MG63 (cell line): ENCODE measurements at regions not wholly inside any gene's neighbourhood (a gene's known extent, or its start where the extent isn't known, plus 50 kb on each side); places are given as distances from the start of the nearest gene placed in this dataset.

Experiments
- DNase-seq: peaks from one replicate; pipeline ENCODE4 v3.0.0-alpha.2; 2020
- H3K27me3 ChIP-seq: fragments of 250-450 bp; sonication (Bioruptor Pico); 2 replicates; pipeline ENCODE4 v1.5.1; 2020; ENCODE audit warnings: mild to moderate bottlenecking, moderate library complexity
- H3K36me3 ChIP-seq: fragments of 250-450 bp; sonication (Bioruptor Pico); 2 replicates; pipeline ENCODE4 v1.5.1; 2020; ENCODE audit warnings: mild to moderate bottlenecking, moderate library complexity
- H3K4me3 ChIP-seq: fragments of 250-450 bp; sonication (Bioruptor Pico); 2 replicates; pipeline ENCODE4 v1.5.1; 2020; ENCODE audit warnings: mild to moderate bottlenecking, moderate library complexity
- H3K9me3 ChIP-seq: fragments of 250-450 bp; sonication (Bioruptor Pico); 2 replicates; pipeline ENCODE4 v1.5.1; 2020; ENCODE audit warnings: mild to moderate bottlenecking, moderate library complexity

GRCh38 chr16:64398793-64399192 lies 723.1 kb downstream of the CDH11 start:
- no peaks in the 10 kb centered on the region for H3K27me3 ChIP-seq
- H3K4me3 ChIP-seq: no peak overlapping the region
- H3K9me3 ChIP-seq: no peaks in the 10 kb centered on the region
- no peak for DNase-seq
- no peaks in the 10 kb centered on the region for H3K36me3 ChIP-seq

GRCh38 chr16:64397945-64398508 lies 723.8 kb downstream of the CDH11 start:
- H3K4me3 ChIP-seq: no peak overlapping the region
- H3K27me3 ChIP-seq: no peaks in the 10 kb centered on the region
- H3K36me3 ChIP-seq: no peaks in the 10 kb centered on the region
- H3K9me3 ChIP-seq: no peaks in the 10 kb centered on the region
- no peak for DNase-seq

DNA sequence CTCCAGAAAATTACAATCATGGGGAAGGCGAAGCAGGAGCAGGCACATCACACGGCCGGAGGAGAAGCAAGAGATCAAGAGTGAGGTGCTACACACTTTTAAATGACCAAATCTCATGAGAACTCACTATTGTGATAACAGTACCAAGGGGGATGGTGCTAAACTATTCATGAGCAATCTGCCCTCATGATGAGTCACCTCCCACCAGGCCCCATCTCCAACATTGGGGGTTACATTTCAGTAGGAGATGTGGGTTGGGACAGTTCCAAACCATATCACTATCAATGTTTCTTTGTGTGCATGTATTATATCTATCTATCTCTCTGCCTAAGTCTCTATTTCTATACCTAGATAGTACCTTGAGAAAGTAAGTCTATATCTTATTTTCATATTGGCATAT lies 724.8 kb downstream of the CDH11 start:
- DNase-seq: no peak
- no peaks in the 10 kb centered on the region for H3K27me3 ChIP-seq
- H3K9me3 ChIP-seq: no peaks in the 10 kb centered on the region
- H3K4me3 ChIP-seq: no peak overlapping the region
- H3K36me3 ChIP-seq: no peaks in the 10 kb centered on the region

- Histone ChIP-seq H3K36me3 (no peaks in the 10 kb centered on the region), H3K4me3 (no peak overlapping the region), H3K9me3 (no peaks in the 10 kb centered on the region), H3K27me3 (no peaks in the 10 kb centered on the region)
- no peak for DNase-seq
Observed at GRCh38 chr16:64394061-64394460, 727.8 kb downstream of the CDH11 start.

DNA sequence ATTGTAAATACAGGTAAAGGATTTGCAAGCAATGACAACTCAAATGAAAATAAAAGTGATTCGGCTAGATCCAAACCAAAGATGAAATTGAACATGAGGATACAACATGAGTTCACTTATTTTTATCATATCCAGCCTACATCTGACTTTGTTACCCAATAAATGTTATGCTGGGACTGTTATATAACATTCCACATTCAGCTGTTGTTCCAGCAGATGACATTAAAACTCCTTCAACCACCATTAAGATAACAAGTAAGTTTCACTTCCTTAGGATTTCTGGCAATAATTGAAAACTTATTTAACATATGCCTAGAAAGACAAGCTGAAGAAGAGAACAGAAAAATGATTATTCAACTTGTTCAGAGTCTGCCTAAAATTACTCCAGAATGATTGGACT lies 729.4 kb downstream of the CDH11 start:
- Histone ChIP-seq H3K36me3 (no peaks in the 10 kb centered on the region), H3K27me3 (no peaks in the 10 kb centered on the region), H3K4me3 (no peak overlapping the region), H3K9me3 (no peaks in the 10 kb centered on the region)
- no peak for DNase-seq

DNA sequence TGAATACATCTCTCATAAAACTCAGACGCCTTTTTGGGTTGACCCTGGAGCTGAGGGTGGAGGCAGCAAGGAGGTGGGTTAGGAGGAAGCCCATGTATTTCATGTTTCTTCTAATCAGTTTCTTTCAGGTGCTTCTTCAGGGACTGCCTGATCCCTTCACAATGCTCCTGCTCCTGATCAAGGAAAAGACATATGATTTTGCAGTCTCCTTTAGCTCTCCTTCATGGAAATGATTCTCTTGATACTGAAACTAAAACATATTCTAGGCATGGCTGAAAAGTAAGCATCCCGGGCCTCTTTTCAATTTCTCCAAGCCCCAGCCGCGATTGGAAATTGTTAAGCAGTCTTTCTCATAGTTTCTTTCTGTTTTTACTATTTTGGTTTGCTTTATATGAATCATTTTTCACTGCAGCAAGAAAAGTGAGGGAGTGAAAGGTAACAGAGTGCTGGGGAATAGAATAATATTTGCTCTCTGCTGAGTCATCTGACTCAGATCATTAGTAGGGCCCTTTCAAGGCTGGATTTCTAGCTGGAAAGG lies 730.7 kb downstream of the CDH11 start:
- Histone ChIP-seq H3K9me3 (no peaks in the 10 kb centered on the region), H3K4me3 (0 out of 2 replicates have a peak overlapping the region, but pooled peaks have one; percentile 5)
- no peak for DNase-seq

DNA sequence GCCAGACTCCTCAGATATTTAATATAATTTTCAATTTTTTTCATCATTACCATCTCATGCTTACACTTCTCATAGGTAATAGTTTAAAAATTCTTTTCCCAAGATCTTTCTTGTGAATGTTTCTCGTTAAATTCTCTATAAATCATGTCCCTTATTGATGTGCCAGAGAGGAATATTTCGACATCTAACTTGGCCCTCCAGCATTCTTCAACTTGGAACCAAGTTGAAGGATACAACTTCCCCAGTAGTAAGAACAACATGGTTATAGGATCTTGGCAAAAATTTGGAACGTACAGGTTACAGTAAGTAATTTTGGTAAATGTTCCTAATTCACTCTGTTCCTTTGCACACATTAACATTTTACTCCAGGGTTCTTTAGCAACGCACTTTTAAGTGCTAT lies 731.8 kb downstream of the CDH11 start:
- Histone ChIP-seq H3K27me3 (no peaks in the 10 kb centered on the region), H3K4me3 (no peak overlapping the region), H3K9me3 (no peaks in the 10 kb centered on the region), H3K36me3 (no peaks in the 10 kb centered on the region)
- DNase-seq: no peak

More for the DNA sequence above, 730.7 kb downstream of the CDH11 start:
- Histone ChIP-seq H3K27me3 (no peaks in the 10 kb centered on the region), H3K36me3 (no peaks in the 10 kb centered on the region)

GRCh38 chr16:64384636-64385035 lies 737.2 kb downstream of the CDH11 start:
- no peaks in the 10 kb centered on the region for H3K9me3 ChIP-seq
- no peak overlapping the region for H3K4me3 ChIP-seq
- H3K27me3 ChIP-seq: no peaks in the 10 kb centered on the region
- DNase-seq: no peak
- H3K36me3 ChIP-seq: no peaks in the 10 kb centered on the region

DNA sequence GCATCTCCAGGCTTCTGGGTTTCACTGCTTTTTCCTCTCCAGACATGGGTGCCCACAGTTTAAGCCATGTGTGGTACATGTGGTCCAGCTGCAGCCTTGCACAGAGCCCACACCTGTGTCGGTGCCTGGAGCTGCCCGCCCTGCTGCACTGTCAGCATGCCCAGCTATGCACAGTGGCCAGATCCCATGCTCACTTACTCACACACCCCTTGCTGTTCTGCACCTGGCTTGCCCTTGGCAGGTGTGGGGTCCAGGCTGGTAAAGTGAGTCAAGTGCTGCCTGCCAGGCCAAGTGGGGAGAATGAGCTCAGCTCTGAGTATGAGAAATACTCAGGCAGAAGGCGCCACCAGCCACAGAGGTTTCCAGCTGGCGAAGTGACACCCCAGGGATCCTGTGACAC lies 739.9 kb downstream of the CDH11 start:
- H3K4me3 ChIP-seq: no peak overlapping the region
- H3K27me3 ChIP-seq: no peaks in the 10 kb centered on the region
- no peaks in the 10 kb centered on the region for H3K36me3 ChIP-seq
- DNase-seq: no peak
- no peaks in the 10 kb centered on the region for H3K9me3 ChIP-seq

- Histone ChIP-seq H3K9me3 (no peaks in the 10 kb centered on the region), H3K4me3 (no peak overlapping the region), H3K36me3 (no peaks in the 10 kb centered on the region), H3K27me3 (no peaks in the 10 kb centered on the region)
- DNase-seq: no peak
Observed at GRCh38 chr16:64380751-64381150, 741.1 kb downstream of the CDH11 start.

DNA sequence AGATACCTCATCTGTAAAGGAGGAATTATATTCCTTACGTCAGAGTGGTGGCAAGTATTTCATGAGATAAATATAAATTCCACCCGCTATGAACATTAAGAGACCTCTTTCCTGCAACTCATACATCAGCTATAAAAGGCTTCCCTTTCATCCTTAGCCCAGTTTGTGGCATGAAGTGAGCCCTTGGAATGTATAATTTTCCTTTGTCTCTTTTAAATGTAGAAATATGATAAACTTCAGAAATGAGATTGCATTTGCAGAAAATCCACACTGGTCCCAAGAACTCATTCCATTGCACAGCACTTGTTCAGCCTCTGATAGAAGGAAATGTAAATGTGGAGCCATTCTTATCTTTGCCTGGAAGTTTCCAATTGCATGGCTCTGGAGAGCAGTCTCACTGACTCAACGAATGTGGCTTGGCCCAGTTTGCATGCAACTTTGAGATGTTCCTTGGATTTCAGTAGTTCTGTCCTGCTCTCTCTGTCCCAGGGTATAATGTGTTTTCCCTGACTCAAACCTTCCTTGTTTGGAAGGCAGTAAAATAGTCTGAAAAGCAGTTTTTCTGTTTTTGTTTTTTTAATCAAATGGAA lies 746.4 kb downstream of the CDH11 start:
- H3K36me3 ChIP-seq: no peaks in the 10 kb centered on the region
- DNase-seq: peak; percentile 7
- no peaks in the 10 kb centered on the region for H3K27me3 ChIP-seq
- no peaks in the 10 kb centered on the region for H3K9me3 ChIP-seq
- H3K4me3 ChIP-seq: no peak overlapping the region

- DNase-seq: no peak
- Histone ChIP-seq H3K4me3 (no peak overlapping the region), H3K27me3 (no peaks in the 10 kb centered on the region), H3K9me3 (no peaks in the 10 kb centered on the region), H3K36me3 (no peaks in the 10 kb centered on the region)
Observed at GRCh38 chr16:64370112-64370511, 751.8 kb downstream of the CDH11 start.

- H3K36me3 ChIP-seq: no peaks in the 10 kb centered on the region
- H3K4me3 ChIP-seq: no peak overlapping the region
- no peaks in the 10 kb centered on the region for H3K27me3 ChIP-seq
- no peaks in the 10 kb centered on the region for H3K9me3 ChIP-seq
- DNase-seq: no peak
Observed at GRCh38 chr16:64365448-64365931, 756.4 kb downstream of the CDH11 start.

DNA sequence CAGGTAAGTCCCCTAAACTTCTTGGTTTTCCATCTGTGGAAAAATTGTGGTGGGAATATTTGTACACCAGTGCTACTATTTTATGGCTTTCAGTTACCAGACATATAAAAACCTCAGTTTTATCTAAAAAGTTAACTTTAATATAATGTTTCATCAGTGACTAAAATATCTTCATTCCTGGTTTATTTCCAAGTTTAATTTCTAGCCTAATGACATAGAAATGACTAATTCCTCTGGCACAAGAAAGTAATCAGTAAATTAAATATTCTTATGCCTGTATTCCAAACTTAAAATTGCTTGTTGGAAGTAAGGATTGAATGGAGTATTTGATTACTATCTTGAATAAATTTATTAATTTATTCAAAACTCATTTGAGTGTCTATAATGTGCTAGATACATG lies 757.0 kb downstream of the CDH11 start:
- no peak overlapping the region for H3K4me3 ChIP-seq
- H3K27me3 ChIP-seq: no peaks in the 10 kb centered on the region
- H3K9me3 ChIP-seq: no peaks in the 10 kb centered on the region
- no peak for DNase-seq
- H3K36me3 ChIP-seq: no peaks in the 10 kb centered on the region

- no peak overlapping the region for H3K4me3 ChIP-seq
- H3K27me3 ChIP-seq: no peaks in the 10 kb centered on the region
- no peaks in the 10 kb centered on the region for H3K9me3 ChIP-seq
- H3K36me3 ChIP-seq: no peaks in the 10 kb centered on the region
- DNase-seq: no peak
Observed at GRCh38 chr16:64364416-64364815, 757.4 kb downstream of the CDH11 start.

GRCh38 chr16:64364016-64364415 lies 757.8 kb downstream of the CDH11 start:
- Histone ChIP-seq H3K9me3 (no peaks in the 10 kb centered on the region), H3K36me3 (no peaks in the 10 kb centered on the region), H3K27me3 (no peaks in the 10 kb centered on the region), H3K4me3 (no peak overlapping the region)
- DNase-seq: no peak

DNA sequence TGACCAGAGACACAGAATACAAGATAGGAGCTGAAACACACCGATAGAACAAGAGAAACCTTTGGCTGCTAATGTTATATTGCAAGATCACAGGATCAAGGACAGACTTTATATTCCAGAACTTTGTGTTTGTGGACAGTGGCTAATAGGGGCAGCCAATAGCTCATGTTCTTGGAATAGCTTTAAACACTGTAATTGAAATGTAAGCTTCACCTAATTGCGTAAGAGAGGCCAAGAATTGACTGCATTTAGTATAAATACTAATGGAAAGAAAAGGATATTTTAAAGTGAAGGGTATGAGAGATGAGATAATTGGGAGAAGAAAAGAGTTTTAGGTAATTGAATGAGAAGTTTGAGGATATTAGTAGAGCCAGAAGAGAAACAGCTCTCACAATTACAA lies 758.8 kb downstream of the CDH11 start:
- Histone ChIP-seq H3K4me3 (no peak overlapping the region), H3K9me3 (no peaks in the 10 kb centered on the region), H3K36me3 (no peaks in the 10 kb centered on the region), H3K27me3 (no peaks in the 10 kb centered on the region)
- DNase-seq: no peak

GRCh38 chr16:64362193-64362592 lies 759.7 kb downstream of the CDH11 start:
- DNase-seq: peak; percentile 9
- H3K27me3 ChIP-seq: no peaks in the 10 kb centered on the region
- H3K4me3 ChIP-seq: no peak overlapping the region
- no peaks in the 10 kb centered on the region for H3K36me3 ChIP-seq
- no peaks in the 10 kb centered on the region for H3K9me3 ChIP-seq
